NCI-H1092 (cell line): ENCODE measurements at regions not wholly inside any gene's neighbourhood (a gene's known extent, or its start where the extent isn't known, plus 50 kb on each side); places are given as distances from the start of the nearest gene placed in this dataset.
"Not testable (repeated sequence)": the region's sequence is repeated elsewhere in the genome, so short reads cannot be mapped to it uniquely, and the experiment has no call there.

Experiments
- DNase-seq: peaks from one replicate; lab custom pipeline; 2025; lab: John Stamatoyannopoulos, UW

GRCh38 chr5:40221796-40222195, 457.9 kb upstream of the PTGER4 start:
- no peak for DNase-seq

- no peak for DNase-seq
Observed at GRCh38 chr5:40221255-40221654, 458.5 kb upstream of the PTGER4 start.

GRCh38 chr5:40220260-40220659, 459.5 kb upstream of the PTGER4 start:
- no peak for DNase-seq

- DNase-seq, result no peak
Observed at GRCh38 chr5:40217553-40217952, 462.2 kb upstream of the PTGER4 start.

- no peak for DNase-seq
Observed at GRCh38 chr5:40210694-40211093, 469.0 kb upstream of the PTGER4 start.

- no peak for DNase-seq
Observed at GRCh38 chr5:40206030-40206429, 473.7 kb upstream of the PTGER4 start.

- no peak for DNase-seq
Observed at GRCh38 chr5:40204144-40204543, 475.6 kb upstream of the PTGER4 start.

- no peak for DNase-seq
Observed at GRCh38 chr5:40202814-40203440, 476.8 kb upstream of the PTGER4 start.

GRCh38 chr5:40198736-40199135, 481.0 kb upstream of the PTGER4 start:
- DNase-seq, result no peak

- DNase-seq, result not testable (repeated sequence)
Observed at GRCh38 chr5:40195574-40195973, 484.1 kb upstream of the PTGER4 start.

GRCh38 chr5:40191150-40191549, 488.6 kb upstream of the PTGER4 start:
- no peak for DNase-seq

GRCh38 chr5:40172721-40173120, 507.0 kb upstream of the PTGER4 start:
- DNase-seq, result no peak

- DNase-seq, result no peak
Observed at GRCh38 chr5:40171971-40172370, 507.7 kb upstream of the PTGER4 start.

GRCh38 chr5:40167283-40167682, 512.4 kb upstream of the PTGER4 start:
- no peak for DNase-seq

GRCh38 chr5:40166802-40167201, 512.9 kb upstream of the PTGER4 start:
- no peak for DNase-seq

- no peak for DNase-seq
Observed at GRCh38 chr5:40165789-40166728, 513.7 kb upstream of the PTGER4 start.

- DNase-seq, result no peak
Observed at GRCh38 chr5:40165106-40165788, 514.5 kb upstream of the PTGER4 start.

- DNase-seq, result no peak
Observed at GRCh38 chr5:40160435-40160834, 519.3 kb upstream of the PTGER4 start.

- DNase-seq, result no peak
Observed at GRCh38 chr5:40154194-40154593, 525.5 kb upstream of the PTGER4 start.

GRCh38 chr5:40150896-40151295, 528.8 kb upstream of the PTGER4 start:
- DNase-seq, result no peak

- no peak for DNase-seq
Observed at GRCh38 chr5:40141896-40142295, 537.8 kb upstream of the PTGER4 start.

- no peak for DNase-seq
Observed at GRCh38 chr5:40141418-40141817, 538.3 kb upstream of the PTGER4 start.

- DNase-seq, result no peak
Observed at GRCh38 chr5:40137223-40137622, 542.5 kb upstream of the PTGER4 start.
